ENCODE measurements at regions not wholly inside any gene's neighbourhood (a gene's known extent, or its start where the extent isn't known, plus 50 kb on each side); places are given as distances from the start of the nearest gene placed in this dataset.
"Not testable (repeated sequence)": the region's sequence is repeated elsewhere in the genome, so short reads cannot be mapped to it uniquely, and the experiment has no call there.

DNA sequence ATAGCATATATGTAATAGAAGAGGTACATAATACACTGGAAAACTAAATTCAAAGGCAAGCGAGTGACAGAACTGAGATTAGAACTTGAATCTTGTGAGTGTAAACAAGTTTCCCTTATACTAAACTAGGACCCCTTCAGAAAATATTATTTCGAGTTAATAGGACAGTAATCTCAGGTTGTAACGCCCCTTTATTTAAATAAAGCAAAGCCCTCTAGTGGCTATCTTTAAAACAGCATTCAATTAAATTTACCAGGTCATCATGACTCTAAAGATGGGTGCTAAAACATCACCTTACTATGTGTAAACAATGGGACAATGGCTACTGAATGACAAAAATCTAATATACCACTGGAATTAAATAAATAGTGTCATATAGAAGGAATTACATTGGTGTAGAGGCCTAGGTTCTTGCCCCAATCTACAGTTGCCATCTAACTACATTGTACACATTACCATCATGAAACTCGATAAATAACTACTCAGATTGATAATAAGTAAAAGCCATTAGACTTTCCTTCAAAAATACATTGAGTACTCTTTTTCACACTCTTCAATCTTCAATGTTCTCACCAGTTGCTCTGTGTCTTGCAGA lies 255.4 kb upstream of the IRAK1BP1 start:
- no peak for DNase-seq (ENCODE audit: low spot score)
- intact Hi-C loops (cut with DNase I) = loop anchor here in 1 of 2 donors (10.0 kb wide), 1 partner anchor 1513 kb away; no protein-coding TSS in a partner anchor

DNA sequence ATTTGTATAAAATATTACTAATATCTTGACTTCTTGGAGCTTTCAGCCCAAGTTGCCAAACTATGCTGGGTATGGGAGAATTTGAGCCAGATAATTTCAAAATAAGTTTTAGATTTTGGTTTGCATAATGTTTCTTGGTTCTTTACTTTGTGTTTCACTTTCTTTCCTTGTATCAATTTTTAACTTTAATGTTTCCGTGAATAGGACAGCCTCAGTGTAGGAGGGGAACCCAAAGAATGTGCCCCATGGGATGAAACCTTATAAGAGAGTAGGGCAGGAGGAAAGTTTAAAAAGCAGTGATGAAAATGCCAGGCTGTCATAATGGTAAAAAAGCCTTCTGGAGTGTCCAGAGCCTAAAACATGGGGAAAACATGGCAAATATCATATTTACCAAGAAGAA lies 252.4 kb upstream of the IRAK1BP1 start:
- intact Hi-C loops (cut with DNase I) = loop anchor here in 1 of 2 donors (10.0 kb wide), 1 partner anchor 1510 kb away; no protein-coding TSS in a partner anchor
- no peak for DNase-seq (ENCODE audit: low spot score)

DNA sequence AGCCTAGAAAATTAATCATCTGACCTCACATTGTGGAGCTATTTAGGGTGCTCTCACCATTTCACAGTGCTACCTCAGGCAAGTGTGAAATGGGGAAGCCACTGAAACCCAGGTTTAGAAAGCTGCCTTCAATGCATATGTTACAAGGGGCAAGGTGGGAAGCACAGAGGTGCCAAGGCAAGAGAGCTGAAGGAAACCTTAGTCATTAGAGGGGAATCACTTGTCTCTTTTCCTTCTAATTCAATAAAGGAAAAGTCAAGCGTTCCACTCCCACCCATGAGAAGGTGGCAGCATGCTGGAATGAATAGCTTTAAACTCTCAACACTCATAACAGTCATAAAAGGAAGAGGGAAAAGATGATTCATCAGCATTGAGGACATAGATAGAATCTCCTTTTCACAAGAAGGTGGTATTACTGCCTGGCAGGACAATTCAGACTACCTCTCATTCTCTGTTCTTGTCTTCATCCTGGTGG lies 251.9 kb upstream of the IRAK1BP1 start:
- intact Hi-C loops (cut with DNase I) = loop anchor here in 1 of 2 donors (10.0 kb wide), 1 partner anchor 1509 kb away; no protein-coding TSS in a partner anchor
- no peak for DNase-seq (ENCODE audit: low spot score)

DNA sequence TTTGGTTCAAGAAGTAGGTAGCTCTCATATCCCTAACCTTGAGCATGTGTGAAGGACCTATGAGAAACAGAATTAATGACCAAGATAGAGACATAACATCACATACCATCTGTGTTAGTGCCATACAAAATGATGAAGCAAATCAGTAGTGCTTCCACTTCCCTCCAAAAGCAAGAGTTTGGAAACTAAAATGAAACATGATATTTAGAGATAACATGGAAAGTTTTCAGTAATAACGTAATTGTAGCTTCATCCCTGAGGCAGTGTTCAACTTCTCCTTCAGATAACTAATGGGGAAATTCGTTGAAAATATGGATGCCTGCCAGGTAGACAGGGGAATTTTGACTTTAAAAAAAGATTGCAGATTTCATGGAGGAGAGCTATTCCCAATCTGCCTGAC lies 248.4 kb upstream of the IRAK1BP1 start:
- intact Hi-C loops (cut with DNase I) = loop anchor here in 1 of 2 donors (10.0 kb wide), 1 partner anchor 1506 kb away; no protein-coding TSS in a partner anchor
- DNase-seq (ENCODE audit: low spot score) = no peak

DNA sequence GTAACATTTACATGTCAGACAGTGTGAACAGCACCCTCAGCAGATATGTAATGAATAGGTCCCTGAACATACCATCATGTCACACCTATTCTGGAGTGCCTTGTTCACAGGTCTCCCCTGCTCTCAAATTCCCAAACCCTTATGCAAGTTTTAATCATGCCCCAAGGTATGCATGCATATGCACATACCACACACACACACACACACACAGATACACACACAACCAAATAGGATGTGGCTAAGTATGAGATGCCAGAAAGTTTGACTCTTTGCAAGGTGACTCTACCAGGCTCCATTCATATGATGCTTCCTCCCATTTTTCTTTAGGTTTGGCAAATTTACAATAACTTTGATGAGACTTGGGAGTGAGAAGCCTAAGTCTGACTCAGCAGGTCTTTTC lies 243.8 kb upstream of the IRAK1BP1 start:
- no peak for DNase-seq (ENCODE audit: low spot score)
- intact Hi-C loops (cut with DNase I) = no loop called here

DNA sequence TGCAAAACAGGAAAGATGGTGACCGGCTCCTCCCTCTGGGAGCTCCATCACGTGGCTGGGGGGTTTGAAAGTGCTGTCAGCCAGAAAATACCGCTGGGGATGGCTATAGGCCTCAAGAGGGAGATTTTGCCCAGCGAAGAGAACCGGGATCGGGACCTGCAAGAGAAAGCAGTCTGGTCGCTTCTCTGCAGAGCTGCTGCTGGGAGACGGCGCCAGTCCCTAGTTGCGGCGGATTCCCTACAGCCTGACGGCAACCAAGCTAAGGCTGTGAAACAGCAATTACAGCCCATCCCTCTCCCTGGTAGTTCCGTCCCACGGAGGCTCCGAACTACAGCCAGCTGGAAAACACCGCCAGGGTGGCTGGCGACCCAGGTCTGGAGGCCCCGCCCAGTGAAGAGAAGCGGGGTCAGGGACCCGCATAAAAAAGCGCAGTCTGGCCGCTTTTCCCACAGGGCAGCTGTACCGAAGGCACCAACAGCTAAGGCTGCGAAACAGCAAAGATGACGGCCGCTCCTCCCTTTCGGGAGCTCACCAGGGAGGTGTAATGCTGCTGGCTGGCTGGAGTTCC lies 238.1 kb upstream of the IRAK1BP1 start:
- intact Hi-C loops (cut with DNase I) = no loop called here
- no peak for DNase-seq (ENCODE audit: low spot score)

DNA sequence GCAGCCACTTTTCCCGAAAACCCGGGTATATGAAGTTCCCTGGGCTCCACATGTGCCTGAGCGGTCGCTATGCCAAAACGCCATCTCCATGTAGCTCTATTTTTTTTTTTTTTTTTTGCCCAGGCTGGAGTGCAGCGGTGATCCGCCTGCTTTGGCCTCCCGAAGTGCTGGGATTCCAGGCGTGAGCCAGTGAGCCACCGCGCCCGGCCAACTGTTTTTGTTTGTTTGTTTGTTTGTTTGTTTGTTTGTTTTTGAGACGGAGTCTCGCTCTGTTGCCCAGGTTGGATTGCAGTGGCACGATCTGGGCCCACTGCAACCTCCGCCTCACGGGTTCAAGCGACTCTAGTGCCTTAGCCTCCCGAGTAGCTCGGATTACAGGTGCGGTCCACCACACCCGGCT lies 237.5 kb upstream of the IRAK1BP1 start:
- DNase-seq (ENCODE audit: low spot score) = no peak
- intact Hi-C loops (cut with DNase I) = no loop called here

DNA sequence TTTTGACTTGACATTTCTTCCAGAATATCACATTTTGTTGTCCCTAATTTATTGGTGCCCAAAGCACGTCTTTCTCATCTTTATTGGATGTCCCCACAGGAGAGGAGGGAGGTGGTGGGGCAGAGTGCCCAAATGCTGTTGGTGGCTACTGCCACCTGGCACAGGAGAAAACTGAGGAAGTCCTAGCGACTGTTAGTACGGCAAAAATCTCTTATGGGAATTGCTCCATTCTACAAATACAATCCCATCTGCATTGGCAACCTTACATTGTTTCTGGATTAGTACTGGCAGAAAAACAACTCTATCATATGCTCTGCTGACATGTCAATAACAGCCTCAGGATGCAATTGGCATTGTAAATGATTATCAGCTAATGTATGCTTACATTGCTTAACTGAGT lies 235.4 kb upstream of the IRAK1BP1 start:
- DNase-seq (ENCODE audit: low spot score) = no peak
- intact Hi-C loops (cut with DNase I) = no loop called here

DNA sequence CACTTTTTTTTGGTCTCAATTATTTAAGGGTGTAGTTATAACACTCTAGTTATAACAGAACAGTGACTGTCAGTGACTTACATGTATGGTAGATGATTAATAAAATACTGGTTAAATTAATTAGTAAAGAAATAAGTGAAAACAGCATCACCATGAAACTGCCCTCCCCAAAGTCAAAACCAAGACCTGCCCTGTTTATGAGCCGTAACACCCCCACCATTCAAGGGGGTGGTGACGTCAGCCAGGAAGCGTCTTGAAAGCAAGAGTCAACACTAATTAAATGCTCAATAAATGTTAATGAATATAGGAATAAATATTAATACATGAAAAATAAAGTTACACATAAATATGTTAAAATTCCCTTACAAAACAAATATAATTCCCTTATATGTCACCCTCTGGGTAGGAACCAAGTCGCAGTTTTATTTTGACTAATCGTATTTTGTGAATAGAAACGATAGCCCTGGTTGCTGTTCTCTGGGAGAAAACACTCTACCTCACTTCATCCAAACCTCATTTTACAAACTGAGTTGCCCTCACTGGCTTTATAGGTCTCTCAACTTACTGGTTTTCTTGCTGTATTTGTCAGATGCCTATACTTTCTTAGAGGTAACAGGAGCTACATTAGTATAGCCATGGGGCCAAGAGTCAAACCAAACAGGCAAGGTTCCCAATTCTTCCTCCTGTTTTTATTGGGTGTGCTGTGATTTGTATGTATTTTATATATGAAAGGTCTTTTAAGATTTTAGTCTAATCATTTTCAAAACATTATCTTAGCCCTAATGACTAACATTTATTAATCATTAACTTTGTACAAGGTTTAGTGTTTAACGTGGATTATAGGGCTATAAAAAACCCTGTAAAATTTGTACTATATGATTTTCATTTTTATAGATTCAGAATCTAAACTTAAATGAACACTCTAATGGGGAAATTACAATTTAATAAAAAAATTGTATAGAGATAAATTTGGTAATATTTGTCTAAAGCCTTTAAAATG lies 227.9 kb upstream of the IRAK1BP1 start:
- no peak for DNase-seq (ENCODE audit: low spot score)
- intact Hi-C loops (cut with DNase I) = no loop called here

DNA sequence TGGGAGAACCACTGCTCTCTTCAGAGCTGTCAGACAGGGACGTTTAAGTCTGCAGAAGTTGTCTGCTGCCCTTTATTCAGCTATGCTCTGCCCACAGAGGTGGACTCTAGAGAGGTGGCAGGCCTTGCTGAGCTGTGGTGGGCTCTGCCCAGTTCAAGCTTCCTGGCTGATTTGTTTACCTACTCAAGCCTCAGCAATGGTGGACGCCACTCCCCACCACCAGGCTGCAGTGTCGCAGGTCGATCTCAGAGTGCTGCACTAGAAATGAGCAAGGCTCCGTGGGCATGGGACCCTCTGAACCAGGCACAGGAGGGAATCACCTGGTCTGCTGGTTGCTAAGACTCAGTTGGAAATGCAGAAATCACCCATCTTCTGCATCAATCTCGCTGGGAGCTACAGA lies 223.4 kb upstream of the IRAK1BP1 start:
- intact Hi-C loops (cut with DNase I); DNase-seq (ENCODE audit: low spot score): not testable (repeated sequence)

DNA sequence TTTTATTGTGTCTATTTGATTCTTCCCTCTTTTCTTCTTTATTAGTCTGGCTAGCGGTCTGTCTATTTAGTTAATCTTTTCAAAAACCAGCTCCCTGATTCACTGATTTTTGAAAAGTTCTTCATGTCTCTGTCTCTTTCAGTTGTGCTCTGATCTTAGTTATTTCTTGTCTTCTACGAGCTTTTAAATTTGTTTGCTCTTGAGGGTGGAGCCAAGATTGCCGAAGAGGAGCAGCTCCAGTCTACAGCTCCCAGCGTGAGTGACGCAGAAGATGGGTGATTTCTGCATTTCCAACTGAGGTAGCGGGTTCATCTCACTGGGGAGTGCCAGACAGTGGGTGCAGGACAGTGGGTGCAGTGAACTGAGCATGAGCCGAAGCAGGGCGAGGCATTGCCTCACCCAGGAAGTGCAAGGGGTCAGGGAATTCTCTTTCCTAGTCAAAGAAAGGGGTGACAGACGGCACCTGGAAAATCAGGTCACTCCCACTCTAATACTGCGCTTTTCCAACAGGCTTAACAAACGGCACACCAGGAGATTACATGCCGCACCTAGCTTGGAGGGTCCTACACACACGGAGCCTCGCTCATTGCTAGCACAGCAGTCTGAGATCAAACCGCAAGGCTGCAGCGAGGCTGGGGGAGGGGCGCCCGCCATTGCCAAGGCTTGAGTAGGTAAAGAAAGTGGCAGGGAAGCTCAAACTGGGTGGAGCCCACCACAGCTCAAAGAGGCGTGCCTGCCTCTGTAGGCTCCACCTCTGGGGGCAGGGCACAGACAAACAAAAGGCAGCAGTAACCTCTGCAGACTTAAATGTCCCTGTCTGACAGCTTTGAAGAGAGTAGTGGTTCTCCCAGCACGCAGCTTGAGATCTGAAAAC lies 220.6 kb upstream of the IRAK1BP1 start:
- DNase-seq (ENCODE audit: low spot score); intact Hi-C loops (cut with DNase I): not testable (repeated sequence)

DNA sequence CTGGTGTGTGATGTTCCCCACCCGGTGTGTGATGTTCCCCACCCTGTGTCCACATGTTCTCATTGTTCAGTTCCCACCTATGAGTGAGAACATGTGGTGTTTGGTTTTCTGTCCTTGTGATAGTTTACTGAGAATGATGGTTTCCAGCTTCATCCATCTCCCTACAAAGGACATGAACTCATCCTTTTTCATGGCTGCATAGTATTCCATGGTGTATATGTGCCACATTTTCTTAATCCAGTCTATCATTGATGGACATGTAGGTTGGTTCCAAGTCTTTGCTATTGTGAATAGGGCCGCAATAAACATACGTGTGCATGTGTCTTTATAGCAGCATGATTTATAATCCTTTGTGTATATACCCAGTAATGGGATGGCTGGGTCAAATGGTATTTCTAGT lies 201.5 kb upstream of the IRAK1BP1 start:
- intact Hi-C loops (cut with DNase I); DNase-seq (ENCODE audit: low spot score): not testable (repeated sequence)

DNA sequence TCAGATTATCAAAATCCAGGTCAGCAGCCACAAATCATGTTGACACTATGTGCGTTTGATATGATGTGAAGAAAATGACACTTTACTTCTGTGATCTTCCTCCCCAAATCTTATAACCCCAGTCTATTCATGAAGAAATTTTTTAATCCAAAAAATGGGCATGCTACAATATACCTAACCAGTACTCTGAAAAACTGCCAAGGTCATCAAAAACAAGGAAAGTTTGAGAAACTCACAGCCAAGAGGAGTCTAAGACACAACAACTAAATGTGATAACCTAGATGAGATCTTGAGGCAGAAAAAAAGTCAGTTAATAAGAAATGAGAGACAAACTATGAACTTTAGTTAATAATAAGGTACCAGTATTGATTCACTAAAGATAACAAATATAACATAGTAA lies 200.6 kb upstream of the IRAK1BP1 start:
- DNase-seq (ENCODE audit: low spot score) = no peak
- intact Hi-C loops (cut with DNase I) = no loop called here

DNA sequence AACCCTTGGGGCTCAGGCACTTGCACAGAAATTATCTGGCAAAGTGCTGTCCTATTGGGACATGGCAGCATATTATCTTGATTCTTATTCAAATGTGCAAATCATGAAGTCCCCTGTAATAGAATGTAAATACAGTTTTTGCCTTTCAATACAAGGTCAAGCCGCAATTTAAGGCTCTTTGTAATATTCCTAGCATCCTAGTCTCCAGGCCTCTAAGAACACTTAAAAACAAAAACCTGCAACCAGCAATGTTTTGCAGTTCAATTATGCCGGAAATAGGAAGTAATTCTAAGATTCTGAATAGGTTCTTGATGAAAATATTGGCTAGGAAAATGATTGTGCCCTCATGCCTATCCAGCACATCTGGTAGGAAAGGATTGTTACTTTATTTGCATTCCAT lies 197.2 kb upstream of the IRAK1BP1 start:
- intact Hi-C loops (cut with DNase I) = no loop called here
- DNase-seq (ENCODE audit: low spot score) = no peak

DNA sequence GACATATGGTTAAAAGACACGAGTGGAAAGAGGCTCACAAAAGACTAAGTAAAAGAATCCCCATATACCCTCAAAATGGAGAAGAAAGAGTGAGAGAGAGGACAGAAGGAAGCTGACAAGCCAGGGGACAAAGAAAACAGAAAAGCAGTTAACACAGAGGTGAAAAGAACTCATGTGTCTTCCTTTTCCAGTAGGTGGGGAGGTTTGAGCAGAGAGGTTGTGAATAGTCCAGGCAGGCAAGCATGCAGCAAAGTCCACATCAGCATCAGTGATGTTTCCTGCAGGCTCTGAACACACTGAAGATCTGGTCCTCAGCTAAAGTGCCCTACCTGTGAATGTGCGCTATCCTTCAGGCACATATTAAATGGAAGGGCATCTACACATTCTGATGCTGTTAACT lies 196.5 kb upstream of the IRAK1BP1 start:
- DNase-seq (ENCODE audit: low spot score) = no peak
- intact Hi-C loops (cut with DNase I) = no loop called here

DNA sequence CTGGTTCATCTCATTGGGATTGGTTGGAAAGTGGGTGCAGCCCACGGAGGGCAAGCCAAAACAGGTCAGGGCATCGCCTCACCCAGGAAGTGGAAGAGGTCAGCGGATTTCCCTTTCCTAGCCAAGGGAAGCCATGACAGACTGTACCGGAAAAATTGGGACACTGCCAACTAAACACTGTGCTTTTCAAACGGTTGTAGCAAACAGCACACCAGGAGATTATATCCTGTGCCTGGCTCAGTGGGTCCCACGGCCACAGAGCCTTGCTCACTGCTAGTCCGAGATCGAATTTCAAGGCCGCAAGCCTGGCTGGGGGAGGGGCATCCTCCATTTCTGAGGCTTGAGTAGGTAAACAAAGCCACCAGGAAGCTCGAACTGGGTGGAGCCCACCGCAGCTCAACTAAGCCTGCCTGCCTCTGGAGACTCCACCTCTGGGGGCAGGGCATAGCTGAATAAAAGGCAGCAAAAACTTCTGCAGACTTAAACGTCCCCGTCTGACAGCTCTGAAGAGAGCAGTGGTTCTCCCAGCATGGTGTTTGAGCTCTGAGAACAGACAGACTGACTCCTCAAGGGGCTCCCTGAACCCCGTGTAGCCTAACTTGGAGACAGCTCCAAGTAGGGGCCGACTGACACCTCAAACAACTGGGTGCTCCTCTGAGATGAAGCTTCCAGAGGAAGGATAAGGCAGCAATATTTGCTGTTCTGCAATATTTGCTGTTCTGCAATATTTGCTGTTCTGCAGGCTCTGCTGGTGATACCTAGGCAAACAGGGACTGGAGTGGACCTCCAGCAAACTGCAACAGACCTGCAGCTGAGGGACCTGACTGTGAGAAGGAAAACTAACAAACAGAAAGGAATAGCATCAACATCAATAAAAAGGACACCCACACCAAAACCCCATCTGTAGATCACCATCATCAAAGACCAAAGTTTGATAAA lies 191.0 kb upstream of the IRAK1BP1 start:
- intact Hi-C loops (cut with DNase I); DNase-seq (ENCODE audit: low spot score): not testable (repeated sequence)

DNA sequence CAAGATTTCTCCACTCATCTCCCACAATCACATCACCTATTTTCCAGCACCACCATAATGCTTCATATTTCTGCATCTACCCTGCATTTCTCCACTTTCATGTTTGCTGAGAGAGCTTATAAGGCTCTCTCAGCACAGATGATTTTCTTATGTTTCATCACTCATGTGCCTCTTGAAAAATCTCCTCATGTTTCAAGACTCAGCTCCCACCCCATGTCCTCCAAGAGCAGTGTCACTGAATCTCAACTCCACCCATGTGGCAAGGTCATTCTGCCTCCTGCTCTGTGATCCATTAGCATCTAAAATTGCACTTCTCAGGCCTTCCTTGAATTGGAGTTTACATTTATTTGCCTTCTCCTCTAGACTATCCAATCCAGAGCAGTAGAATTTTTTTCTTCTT lies 178.7 kb upstream of the IRAK1BP1 start:
- DNase-seq (ENCODE audit: low spot score) = no peak
- intact Hi-C loops (cut with DNase I) = no loop called here

DNA sequence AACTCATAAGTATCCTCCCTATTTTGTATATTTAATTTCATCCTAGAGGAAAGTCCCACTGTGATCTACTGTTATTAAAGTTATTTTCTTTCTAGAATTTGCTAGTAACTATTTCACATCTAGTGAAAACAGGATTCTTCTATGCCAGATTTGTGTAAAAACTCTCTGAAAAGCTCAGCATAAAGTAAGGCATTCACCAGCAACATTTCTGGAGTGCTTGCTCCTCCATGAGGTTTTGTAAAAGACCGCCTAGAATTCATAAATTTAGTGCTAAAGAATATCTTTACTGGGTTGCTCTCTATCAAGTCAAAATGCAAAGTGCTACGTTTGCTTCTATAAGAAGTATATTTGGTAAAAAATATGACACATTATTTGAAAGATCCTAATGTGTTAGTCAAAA lies 173.5 kb upstream of the IRAK1BP1 start:
- intact Hi-C loops (cut with DNase I) = no loop called here
- no peak for DNase-seq (ENCODE audit: low spot score)
